Stimulated activated CD8-positive, alpha-beta memory T cell treated with anti-CD3 and anti-CD28 coated beads, Interleukin-4, amount 100 ng/mL, for 48 hours (primary cell): ENCODE measurements at regions not wholly inside any gene's neighbourhood (a gene's known extent, or its start where the extent isn't known, plus 50 kb on each side); places are given as distances from the start of the nearest gene placed in this dataset.

Source experiments
- DNase-seq: peaks from one replicate; pipeline ENCODE4 v3.0.0-alpha.2; 2020

DNA sequence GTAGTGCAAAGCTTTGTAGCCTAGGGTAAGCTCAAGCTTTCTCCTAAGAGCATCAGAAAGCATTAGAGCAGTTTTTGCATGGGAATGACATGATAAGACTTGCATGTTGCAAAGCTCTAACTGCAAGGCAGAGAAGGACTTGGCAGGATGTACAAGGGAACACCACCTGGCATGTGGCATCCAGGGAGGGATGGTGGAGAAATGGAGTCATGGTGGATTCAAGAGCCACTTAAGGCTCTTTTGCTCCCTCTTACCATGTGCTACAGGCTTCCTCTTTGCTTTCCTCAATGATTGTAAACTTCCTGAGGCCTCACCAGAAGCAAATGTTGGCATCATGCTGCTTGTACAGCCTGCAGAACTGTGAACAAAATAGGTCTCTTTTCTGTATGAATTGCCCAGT is 266.0 kb downstream of the GLI2 start:
- DNase-seq: no peak

DNA sequence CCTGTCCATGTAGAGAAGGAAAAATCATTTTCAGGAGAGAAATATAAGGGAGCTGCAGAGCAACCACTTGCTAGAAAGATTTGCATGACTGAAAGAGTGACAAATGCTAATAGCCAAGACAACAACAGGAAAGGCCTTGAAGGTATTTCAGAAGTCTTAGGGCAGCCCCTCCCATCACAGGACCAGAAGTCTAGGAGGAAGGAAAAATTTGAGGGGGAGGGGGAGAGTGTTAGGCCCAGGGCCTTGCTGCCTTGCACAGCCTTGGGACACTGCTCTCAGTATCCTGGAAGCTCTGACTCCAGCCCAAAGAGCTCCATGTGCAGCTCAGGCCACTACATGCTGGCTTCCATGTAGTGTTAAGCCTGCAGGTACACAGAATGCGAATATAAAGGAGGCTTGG is 266.9 kb downstream of the GLI2 start:
- DNase-seq: no peak

DNA sequence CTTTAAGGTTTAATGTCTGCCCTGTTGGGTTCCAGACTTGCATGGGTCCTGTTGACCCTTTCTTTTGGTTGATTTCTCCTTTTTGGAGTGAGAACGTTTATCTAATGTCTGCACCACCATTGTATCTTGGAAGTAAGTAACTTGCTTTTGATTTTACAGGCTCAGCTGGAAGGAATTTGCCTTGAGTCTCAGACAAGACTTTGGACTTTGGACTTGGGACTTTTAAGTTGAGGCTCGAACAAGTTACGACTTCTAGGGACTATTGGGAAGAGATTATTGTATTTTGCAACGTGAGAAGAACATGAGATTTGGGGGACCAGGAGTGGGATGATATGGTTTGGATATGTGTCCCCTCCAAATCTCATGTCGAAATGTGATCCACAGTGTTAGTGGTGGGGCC is 267.7 kb downstream of the GLI2 start:
- no peak for DNase-seq

DNA sequence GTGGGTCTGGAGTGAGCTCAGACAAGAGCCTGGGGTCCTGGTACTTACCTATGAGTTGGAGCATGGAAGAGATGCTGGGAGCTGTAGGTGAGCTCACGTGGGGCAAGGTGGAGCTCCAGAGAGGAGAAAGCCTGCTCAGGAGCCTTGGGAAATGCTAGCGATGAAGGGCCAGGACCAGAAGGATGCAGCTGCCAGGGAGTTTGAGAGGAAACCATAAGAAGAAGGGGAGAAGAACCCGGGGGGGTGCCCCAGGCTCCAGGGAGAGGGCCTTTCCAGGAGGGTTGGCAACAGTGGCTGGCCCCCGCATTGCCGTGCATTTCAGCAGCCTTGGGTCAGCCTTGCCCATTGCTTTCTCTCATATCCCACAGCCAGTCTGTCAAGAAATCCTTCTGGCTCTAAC is 268.7 kb downstream of the GLI2 start:
- no peak for DNase-seq

DNA sequence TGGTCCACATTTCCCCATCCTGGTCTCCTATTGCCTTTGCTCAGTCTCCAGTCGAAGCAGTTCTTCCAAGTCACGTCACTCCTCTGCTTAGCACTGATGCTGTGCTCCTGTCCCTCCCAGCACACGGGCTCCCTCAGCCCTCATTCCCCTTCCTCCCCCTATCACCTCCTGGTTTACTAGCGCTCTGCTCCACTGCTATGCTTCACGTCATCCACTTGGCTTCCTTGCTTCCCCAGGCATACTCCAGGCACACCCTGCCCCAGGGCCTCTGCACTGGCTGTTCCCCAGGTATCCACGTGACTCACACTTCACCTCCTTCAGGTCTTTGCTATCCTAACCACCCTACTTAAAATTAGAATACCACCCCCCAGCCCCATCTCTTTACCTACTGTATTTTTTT is 269.3 kb downstream of the GLI2 start:
- DNase-seq: no peak

DNA sequence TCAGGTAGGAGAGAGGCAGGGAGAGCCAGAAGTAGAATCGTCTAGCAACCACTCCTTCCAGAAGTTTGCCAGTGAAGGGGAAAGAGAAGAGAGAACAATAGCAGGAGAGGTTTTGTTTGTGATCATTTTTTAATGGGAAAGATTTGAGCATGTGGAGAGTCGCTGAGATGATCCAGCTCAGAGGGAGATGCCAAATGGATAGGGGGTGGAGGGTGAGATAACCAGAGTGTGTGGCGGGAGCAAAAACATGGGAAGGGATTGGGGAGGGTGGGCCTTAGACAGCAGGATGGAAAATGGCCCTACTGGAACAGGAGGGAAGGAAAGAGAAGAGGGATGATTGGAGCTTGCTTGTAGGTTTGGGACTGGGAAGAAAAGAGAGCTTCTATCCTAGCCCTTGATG is 269.8 kb downstream of the GLI2 start:
- DNase-seq: no peak

DNA sequence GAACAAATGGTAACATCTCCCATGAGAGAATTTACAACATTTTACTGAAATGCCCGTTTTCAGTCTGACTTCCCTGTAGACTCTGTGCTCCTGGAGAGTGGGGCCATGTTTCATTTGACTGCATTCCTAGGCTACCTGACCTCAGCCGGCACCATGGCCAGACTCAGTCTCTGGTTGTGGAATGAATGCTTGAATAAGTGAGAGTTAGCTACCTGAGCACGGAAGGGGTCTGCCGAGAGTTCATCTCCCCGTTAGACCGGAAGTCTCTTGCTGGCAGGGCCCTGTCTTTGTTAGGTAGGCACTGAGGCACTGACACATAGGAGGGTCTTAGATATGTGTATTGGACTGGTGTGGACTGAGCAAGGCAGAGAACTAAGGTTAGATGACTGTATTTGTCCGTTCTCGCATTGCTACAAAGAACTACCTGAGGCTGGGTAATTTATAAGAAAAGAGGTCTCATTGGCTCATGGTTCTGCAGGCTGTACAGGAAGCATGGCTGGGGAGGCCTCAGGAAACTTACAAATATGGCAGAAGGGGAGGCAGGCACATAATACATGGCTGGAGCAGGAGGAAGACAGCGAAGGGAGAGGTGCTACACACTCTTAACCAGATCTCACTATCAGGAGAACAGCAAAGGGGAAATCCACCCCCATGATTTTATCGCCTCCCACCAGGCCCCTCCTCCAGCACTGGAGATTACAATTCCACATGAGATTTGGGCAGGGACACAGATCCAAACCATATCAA is 271.2 kb downstream of the GLI2 start:
- DNase-seq: no peak

DNA sequence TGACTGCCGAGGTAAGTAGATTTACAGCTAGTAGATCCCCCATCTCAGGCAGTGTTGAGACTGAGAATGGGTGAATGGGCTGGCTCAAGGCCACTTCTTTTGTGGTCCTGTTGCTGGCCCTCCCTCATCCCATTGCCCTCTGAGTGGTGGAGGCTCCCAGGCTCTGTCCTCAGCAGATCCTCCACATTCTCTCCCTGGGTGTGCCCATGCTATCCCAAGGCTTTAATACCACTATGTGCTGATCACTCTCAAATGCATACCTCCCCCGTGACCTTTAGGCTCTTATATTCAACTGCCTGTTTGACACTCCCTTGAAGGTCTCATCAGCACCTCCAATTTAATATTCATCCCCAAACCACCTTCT is 271.8 kb downstream of the GLI2 start:
- DNase-seq: no peak

DNA sequence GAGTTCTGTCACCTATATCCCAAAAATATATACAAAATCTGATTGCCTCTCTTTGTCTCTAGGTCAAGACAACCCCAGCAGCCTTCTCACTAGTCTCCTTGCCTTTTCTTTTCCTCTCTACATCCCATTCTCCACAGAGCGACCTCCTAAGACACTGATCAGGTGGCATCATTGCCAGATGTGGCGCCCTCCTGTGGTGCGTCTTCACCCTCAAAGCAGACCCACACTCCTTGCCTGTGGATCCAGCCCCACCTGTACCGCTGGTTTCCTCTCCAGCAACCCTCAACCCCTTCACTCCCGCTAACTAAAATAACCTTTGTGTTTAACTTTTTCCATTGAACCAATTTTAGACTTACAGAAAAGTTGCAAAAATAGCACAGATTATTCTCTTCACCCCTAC is 273.3 kb downstream of the GLI2 start:
- DNase-seq: no peak

DNA sequence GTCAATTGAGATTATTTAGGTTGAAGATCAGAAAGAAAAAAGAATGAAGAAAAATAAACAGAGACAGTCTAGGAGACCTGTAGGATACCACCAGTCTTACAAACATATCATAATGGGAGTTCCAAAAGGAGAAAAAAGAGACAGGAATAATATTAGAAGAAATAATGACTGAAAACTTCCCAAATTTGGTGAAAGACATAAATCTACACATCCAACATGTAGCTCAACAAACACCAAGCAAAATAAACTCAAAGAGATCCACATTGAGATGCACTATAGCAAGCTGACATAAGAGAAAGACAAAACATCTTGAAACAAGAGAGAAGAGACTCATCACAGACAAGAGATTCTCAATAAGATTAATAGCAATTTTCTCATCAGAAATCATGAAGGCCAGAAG is 274.0 kb downstream of the TFCP2L1 start:
- DNase-seq: no peak

DNA sequence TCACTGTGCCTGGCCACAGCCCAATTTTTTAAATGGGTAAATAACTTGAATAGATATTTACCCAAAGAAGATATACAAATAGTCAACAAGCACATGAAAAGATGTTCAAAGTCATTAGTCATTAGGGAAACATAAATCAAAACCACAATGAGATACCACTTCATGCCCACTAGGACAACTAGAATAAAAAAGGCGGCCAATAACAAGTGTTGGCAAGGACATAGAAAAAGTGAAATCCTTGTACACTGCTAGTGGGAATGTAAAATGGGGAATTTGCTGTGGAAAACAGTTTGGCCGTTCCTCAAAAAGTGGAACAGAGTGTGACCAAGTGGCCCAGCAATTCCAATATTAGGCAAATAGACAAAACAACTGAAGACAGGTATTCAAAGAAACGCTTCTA is 270.1 kb downstream of the TFCP2L1 start:
- no peak for DNase-seq

DNA sequence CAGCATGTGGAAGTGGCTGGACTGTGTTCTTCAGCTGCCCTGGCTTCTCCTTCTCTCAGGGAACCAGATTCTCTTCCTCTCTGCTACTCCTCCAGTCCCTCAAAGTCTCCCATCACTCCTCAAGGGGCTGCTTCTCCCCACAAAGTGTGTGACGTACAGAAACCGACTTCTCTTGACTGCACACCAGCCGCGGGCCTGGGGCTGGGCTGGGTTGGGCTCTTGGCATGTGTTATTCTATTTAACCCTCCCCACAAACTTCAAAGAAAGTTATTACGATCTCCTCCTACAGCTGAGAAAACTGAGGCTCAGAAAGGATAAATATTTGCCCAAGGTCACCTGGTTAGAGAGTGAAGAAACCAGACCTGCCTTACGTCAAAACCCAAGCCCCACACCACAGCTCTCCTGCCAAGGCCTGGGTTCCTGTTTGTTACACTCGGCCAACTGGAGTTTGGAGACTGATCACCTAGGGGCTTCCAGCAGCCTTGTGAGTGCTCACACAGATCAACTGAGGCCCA is 269.0 kb downstream of the TFCP2L1 start:
- DNase-seq: no peak

DNA sequence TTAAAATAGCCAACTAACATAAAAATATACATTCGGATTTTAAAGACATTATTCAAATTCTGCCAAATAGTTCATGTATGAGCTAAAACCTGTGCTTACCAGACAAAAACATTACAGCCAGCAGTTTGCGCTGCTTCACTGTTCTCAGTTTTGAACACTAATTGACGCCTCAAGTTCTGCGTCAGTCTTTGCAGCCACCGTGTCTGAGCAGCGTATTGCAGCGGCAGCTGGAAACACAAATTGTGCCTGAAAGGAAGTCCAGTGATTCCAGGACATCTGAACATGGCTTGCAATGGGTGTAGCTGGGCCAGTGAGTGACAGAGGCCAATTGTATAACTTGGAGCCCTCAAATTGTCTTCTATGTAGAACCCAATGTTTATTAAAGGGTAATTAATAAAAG is 267.6 kb downstream of the TFCP2L1 start:
- no peak for DNase-seq

DNA sequence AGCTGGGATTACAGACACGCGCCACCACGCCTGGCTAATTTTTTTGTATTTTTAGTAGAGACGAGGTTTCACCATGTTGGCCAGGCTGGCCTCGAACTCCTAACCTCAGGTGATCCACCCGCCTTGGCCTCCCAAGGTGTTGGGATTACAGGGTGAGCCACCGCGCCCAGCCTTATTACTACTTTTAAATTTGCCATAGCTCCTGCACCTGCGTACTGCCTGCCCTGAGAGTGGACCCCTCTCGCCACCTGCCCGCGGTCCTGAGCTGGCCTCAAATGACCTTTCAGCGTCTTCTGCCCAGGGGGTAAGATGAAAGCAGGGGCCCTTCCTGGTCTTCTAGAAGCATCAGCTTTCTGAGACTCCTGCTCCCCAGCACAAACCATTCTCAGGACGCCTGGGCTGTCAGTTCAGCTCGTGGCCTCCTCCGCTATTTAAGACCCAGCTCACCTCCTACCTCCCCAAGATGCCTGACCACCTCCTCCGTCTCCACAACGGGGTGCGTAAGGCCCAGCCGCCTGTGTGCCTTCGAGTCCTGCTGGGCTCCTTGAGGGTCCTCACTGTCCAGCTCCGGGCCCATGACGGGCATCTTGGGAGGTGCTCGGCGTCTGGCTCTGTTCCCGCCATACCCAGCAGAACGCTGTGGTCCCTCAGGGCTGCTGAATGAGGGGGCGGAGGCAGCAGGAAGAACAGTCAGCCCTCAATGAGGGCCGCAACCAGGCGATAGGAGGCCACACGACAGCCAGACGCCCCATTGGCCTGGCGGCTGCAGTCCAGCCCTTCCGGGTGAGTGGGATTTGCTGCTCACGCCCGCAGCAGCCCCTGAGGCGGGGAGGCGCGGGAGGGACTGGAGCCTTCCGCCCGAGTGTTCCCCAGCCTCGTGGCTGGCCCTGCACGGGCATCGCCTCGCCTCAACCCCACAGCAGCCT is 266.6 kb downstream of the TFCP2L1 start:
- no peak for DNase-seq

DNA sequence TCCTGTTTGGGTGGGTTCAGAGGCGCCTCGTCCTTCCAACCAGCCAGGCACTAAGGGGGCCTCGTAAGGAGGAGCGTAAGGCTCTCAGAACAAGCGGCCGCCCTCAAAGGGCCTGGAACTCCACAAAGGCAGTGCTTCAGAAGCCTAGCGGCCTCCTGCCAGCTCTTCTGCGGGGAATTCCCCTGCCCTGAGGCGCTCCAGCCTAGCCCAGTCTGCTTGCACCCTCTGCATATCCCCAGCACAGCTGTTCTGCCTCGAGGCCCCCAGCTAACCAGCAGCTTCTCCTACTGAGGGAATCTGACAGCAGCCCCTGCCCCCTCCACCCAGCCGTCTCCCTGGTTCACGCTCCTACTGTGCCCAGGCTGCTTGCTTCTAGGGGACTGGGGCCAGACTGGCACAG is 265.9 kb downstream of the TFCP2L1 start:
- DNase-seq: no peak

DNA sequence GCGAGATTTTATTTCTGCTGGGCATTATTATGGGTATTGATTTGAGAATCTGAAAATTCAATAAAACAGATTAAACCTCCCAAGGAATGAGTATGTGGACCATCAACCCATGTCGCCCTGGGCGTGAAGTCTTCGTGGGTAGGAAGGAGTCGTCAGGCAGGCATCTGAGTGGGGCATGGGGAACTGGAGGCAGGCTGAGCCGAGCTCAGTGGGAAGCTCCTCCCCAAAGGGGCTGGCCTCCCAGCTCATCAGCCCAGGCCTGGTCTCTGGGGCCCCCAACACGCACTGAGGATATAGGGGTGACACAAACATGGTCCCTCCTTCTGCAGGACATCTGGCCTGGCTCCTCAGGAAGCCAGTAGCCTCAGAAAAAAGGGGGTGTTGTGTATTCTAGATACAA is 265.2 kb downstream of the TFCP2L1 start:
- no peak for DNase-seq

DNA sequence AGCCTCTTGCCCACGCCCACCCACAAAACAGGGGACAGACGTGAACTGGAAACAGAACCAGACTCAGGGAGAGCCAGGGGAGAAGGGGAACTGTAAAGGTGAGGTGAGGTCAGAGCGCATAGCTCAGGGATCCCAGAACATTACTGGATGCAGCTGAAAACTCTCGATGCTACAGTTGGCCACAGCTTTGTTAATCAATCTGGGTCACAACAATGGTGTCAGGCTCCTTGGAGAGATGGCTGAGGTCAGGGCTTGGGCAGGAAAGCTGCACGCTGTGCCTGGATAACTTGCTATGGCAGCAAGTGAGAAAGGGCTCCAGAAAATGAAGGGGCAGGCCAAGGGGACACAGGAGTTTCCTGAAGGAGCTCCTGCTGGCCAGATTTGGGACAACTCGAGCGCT is 263.3 kb downstream of the TFCP2L1 start:
- DNase-seq: no peak

DNA sequence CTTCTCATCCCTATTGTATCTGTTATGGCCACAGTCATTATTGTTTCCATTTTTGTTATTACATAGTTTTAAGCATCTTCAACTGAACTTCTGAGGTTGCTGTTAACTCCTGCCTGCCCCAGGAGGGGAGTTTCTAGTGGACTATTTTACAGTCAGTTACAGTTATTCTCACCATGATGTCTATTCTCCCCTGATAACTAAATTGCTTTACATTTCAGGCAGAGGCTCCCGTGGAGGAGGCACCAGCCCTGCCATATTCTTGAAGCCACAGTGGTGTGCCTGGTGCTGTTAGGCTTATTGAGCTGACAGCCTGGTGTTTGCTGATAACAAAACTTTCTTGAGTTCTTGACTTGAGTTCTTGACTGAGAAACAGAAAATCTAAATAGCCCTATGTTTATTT is 256.4 kb downstream of the TFCP2L1 start:
- no peak for DNase-seq

DNA sequence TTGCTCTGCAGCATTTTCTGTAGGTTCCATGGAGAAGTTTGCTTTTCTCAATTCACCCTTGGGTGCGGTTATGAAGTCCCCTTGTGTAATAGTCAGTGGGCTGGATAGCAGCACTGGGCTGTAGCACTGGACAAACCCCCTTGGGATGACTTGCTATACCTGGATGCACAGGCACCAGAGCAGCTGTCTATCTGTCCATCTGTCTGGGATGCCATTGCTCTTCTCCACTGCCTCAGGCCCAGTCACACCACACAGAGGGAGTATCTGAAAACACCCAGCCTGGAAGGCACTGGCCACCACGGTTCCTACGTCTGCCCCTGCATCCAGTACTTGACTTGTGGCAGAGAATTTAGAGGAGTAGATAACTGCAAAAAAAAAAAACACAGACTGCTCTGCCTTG is 254.5 kb downstream of the TFCP2L1 start:
- no peak for DNase-seq

DNA sequence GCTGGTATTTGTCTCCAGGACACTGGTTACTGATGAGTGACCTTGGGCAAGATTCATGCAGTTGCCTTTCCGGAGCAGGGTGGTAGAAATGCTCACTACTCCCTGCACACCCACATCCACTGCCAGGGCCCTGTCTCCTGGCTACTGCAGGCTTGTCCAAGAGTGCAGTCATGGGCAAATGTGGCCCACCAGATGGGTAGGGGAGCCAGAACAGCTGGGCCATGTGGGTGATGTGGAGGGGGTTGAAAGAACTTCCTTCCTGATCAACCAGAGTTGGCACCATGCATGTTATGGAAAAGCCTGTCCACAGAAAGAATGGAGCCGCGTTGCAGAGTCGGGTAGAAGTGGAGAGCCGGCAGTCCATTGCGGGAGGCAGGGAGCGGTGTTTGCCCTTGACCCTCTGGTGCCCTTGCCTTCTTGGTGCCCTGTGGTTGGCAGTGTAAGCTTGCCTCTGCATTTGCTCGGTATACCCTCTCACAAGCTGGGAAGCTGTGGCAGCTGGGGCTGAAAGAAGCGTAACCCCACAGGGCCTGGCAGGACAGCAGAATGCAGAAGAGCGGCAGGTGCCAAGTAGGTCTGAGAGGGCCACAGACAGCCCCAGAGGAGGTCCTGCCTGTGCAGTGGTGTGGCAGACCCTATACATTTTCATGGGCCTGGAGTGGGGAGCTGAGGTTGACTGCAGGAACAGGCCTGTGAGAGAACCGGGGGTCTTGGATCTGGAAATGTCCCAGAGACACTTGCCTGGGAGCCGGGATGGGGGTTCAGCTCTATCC is 253.2 kb downstream of the TFCP2L1 start:
- DNase-seq: no peak

DNA sequence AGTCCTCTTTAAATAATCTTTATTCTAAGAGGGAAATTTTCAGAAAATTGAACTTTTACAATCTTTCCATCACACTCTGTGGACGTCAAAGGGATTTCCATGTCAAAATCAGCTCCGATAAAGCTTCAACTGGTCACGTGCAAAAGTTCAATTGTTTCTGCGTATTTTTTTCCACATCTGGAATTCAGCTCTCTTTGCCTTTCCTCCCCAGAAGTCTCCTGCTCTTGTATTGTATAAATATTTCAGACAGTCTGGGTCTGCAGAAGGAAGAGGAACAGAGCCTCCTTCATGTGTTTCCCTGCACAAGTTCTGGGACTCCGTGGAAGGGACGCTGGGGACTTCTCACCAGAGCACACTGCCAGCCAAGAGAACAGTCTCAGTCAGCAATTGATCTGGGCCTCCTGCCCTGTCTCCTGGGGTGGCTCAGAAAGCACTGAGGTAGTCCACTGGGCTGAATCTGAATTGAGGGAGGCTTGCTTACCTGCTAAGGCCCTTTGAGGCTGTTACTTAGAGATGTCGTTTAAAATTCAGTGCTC is 251.5 kb downstream of the TFCP2L1 start:
- DNase-seq: no peak

DNA sequence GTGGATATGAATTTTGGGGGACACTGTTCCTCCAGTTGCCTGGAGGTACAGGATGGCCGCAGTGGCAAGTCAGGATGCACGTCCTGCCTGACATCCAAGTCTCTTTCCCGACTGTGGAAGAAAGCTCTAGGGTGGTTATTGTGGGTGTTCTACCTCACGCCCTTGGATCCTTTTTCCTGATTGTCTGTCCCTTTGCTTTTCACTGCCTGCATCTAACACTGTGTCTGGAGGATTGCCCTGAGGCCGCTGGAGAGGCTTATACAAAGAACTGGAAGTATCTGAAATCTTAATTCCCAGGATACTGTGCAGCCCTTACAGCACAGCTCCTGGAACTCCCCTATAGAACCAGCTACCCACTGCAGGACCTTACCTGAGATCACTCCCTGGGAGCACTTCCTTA is 250.5 kb downstream of the TFCP2L1 start:
- no peak for DNase-seq

DNA sequence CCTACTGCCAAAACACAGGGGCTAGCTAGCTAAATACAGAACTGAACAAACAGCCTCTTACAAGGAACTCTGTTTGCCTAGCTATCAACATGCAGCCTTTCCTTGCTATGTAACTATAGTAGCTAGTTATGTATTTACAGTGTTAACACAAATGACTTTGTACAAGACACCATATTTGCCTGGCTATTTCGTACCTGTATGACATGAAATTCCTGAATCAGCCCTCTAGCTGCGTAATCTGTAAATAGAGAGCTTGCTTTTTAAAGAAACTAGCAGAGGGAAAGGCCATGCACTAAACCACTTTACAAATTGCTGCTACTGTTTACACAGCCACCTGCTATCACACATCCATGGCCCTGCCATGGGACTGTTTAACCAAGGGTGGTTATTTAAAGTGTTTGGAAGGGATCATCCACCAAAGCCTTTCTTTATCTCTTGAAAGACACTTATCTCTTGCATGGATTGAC is 248.7 kb downstream of the TFCP2L1 start:
- DNase-seq: no peak
